ENCODE measurements at regions not wholly inside any gene's neighbourhood (a gene's known extent, or its start where the extent isn't known, plus 50 kb on each side); places are given as distances from the start of the nearest gene placed in this dataset.

DNA sequence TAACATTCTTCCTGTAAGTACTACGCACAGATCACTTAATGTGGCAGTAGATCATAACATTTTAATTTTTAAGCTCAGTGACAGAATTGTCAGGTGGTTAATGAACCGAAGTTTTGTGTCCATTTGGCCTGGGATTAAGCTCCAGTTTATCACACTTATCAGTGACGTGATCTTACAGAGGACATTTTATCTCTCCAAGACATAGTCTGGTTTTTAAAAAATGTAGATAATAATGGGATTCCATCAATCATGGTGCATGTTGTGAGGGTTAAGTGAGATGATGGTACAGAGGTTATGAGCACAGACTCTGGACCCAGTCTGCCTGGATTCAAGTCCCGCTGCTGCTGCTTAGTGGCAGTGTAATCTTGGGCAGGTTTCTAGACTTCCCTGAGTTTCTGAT is 66.0 kb upstream of the ZFAND5 start:
- DNase-seq = no peak

DNA sequence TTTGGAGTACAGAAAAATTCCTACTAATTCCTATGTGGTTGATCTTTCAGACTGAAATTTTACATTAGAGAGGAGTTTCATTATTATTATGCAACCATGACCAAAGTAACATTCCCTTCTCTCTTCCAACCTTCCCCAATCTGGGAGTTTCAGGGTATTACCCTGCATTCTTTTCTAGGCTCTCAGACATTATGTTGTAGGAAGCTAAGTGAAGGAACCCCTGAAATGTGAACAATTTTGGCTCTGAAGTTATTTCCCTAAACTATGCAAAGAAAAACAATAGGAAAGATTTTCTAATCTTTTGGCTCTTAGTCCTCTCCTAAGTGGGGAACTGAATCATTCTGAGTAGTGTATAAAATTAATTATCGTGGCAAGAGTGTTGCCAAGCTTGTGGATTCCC is 63.3 kb upstream of the ZFAND5 start:
- DNase-seq = no peak

DNA sequence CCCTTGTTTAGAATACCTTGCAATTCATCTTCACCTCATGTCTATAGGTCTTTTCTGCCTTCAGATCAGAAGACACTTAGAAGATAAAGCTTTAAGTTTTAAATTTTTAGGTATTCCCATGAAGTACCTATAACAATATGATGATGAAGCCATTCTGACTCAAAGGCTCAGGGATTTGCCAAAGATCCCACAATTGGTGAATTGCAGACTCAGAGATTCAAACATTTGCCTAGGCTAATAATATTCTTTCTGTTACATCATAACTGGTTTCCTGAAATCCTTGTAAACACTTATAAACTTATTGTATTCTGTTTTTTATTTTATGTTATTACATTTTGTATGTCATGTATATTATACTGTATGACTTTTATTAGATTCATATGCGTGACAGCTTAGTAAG is 62.8 kb upstream of the ZFAND5 start:
- no peak for DNase-seq

DNA sequence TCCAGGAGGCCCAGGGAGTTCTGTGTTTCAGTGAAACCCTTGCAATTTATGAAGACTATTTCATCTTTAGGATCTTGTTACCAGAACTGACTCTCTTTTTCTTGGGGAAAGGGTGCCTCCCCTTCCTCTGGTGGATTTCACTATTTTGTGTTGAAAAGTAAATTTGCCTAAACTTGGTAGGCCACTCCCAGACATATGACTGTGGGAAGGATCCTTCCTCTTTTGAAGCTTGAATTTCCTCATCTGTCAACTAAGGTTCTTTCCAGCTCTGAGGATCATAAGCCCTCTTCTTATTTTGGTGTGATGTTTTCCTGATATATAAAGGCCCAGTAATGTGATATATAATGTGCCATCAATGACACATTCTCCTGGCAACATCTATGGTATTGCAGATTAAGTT is 59.1 kb upstream of the ZFAND5 start:
- DNase-seq = no peak

DNA sequence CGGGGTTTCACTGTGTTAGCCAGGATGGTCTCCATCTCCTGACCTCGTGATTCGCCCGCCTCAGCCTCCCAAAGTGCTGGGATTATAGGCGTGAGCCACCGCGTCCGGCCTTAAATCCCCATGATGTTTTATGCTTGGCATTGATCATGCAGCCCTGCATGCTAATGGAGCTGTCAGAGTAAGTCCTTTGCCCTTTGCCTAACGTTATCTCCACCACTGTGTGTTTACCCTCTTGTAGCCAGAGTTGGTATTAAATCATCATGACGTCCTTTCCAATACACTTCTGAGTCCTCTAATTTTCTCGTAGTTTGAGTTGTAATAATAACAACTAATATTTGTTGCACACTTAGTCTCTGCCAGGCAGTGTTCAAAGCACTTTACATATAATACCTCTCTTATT is 57.2 kb upstream of the ZFAND5 start:
- DNase-seq = no peak

DNA sequence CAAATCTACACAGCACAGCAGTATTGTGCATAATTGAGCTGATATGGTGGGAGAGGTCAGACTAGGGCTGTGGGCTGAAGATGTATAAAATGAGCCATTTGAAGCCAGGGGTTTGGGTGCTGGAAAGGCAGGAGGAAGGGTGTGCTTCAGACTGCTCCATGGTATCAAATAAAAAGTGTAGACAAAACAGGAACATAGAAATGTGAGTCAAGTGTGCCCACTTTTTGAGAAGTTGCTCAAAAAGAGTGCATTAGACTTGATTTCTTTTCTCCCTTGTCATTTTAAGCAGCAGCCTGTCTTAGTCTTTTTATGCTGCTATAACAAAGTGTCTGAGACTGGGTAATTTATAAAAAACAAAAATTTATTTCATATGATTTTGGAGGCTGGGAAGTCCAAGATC is 55.8 kb upstream of the ZFAND5 start:
- no peak for DNase-seq

DNA sequence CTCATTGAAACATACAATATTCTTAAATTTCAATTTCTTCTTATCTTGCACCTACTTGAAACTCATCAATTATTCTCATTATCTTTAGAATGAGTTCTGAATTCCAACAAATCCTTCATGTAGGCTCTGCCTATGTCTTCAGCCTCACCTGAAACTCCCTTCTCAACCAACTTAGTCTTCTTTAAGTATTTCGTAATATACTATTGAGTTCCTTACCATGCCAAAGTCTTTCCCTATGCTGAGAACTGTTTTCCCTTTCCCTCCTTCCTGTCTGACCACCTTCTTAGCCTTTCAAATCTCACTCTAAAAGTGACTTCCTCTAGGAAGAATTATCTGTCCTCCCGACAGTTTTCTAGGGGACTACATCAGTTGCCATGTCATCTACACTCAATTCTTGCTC is 50.9 kb upstream of the ZFAND5 start:
- DNase-seq = no peak

DNA sequence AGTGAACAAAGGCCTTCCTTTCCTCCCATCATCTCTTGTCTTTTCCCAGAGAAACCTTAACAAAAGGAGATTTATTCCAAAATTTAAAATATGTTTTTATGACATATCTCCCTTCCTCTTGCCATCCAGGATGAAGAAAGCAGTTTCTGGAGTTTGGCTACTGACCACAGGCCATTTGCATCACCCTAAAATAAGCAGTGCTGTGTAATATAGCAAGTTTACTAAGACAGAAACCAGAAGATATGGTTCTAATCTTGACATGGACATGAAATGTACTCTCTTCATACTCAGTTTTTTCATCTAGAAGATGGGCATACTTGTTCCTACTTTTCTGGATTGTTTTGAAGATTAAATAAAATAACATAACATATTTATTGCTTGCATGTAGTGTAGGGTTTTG is 50.2 kb upstream of the ZFAND5 start:
- DNase-seq = no peak
